ENCODE measurements at regions not wholly inside any gene's neighbourhood (a gene's known extent, or its start where the extent isn't known, plus 50 kb on each side); places are given as distances from the start of the nearest gene placed in this dataset.

GRCh38 chr18:26654616-26655524 is 106.5 kb upstream of the KCTD1 start:
- H3K4me1 ChIP-seq (ENCODE audit: insufficient read depth, low read length), result peaks cover 17% of the 10 kb centered on the region
- H3K27me3 ChIP-seq (ENCODE audit: insufficient read depth, low read length), result peaks cover 69% of the 10 kb centered on the region
- H3K9me3 ChIP-seq (ENCODE audit: low read depth, low read length), result no peaks in the 10 kb centered on the region
- no peak overlapping the region for H3K4me3 ChIP-seq (ENCODE audit: low read length)

DNA sequence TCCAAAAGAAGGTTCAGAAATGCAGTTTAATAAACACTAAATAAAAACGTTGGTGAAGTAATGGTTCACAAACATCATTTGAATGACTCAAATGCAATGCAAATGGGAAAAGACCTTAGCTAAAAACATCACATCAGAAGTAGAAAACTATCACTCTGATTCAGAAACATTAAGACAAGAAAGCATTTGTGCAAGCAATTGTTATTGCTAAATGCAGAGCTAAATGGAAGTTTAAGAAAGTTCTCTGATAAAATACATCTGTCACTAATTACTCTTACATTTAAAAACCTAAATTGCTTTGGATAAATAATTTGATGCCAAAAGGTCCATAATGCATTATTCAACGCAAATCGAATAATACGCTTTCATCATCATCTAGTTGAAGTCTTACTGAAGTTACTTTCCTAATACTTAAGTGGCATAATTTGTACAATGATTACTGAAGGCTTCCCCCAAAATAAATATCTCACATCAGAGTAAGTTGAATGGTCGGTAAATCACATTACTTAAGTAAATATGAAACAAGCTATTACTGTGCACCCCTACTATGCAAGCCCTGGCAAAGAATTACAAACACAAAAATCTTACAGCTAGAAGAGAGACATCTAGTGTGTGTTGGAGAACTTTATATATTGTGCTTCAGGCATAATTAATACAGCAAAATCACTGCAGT is 105.7 kb upstream of the KCTD1 start:
- Histone ChIP-seq H3K4me3 (ENCODE audit: low read length) (no peak overlapping the region), H3K4me1 (ENCODE audit: insufficient read depth, low read length) (peaks cover 17% of the 10 kb centered on the region), H3K27me3 (ENCODE audit: insufficient read depth, low read length) (peaks cover 66% of the 10 kb centered on the region), H3K9me3 (ENCODE audit: low read depth, low read length) (no peaks in the 10 kb centered on the region)

DNA sequence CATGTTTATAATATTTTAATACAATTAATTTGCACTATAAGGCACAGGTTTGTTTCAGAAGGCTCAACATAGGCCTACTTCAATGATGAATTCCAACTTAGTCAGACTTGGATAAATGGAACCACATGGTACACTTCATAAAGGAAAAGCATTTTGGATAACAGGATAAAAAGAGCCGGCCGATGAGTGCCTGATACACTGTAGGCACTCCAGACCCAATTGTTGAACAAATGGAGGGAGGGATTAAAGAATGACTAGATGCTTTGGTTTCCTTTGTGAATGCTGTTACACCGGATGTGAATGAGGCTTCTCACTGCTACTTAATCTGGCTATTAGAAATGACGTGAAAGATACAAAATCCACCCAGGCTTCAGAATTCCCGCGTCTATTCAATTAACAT is 104.1 kb upstream of the KCTD1 start:
- H3K4me3 ChIP-seq (ENCODE audit: low read length), result no peak overlapping the region
- H3K27me3 ChIP-seq (ENCODE audit: insufficient read depth, low read length), result peaks cover 53% of the 10 kb centered on the region
- no peaks in the 10 kb centered on the region for H3K9me3 ChIP-seq (ENCODE audit: low read depth, low read length)
- H3K4me1 ChIP-seq (ENCODE audit: insufficient read depth, low read length), result peaks cover 9% of the 10 kb centered on the region

- peaks cover 3% of the 10 kb centered on the region for H3K4me1 ChIP-seq (ENCODE audit: insufficient read depth, low read length)
- no peak overlapping the region for H3K4me3 ChIP-seq (ENCODE audit: low read length)
- H3K27me3 ChIP-seq (ENCODE audit: insufficient read depth, low read length), result peaks cover 52% of the 10 kb centered on the region
- no peaks in the 10 kb centered on the region for H3K9me3 ChIP-seq (ENCODE audit: low read depth, low read length)
These were observed 102.2 kb upstream of the KCTD1 start for GRCh38 chr18:26650310-26651268.

DNA sequence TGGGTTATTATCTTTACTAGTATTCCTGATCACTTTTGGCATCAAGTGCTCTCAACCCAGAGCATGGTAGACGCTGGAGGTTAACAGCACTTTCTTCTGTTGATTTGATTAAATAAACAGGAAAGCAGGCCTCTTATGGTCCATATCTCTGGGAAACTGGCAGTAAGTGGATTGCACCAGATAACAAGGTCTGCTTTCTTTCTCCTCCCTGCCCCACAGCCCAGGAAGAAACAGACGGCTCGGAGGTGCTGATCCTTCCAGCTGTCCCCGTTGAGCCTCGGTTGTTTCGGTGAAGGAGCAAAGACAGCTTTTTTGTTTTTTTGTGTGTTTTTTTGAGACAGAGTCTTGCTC is 100.8 kb upstream of the KCTD1 start:
- Histone ChIP-seq H3K27me3 (ENCODE audit: insufficient read depth, low read length) (peaks cover 40% of the 10 kb centered on the region), H3K9me3 (ENCODE audit: low read depth, low read length) (no peaks in the 10 kb centered on the region), H3K4me1 (ENCODE audit: insufficient read depth, low read length) (peaks cover 7% of the 10 kb centered on the region), H3K4me3 (ENCODE audit: low read length) (no peak overlapping the region)

DNA sequence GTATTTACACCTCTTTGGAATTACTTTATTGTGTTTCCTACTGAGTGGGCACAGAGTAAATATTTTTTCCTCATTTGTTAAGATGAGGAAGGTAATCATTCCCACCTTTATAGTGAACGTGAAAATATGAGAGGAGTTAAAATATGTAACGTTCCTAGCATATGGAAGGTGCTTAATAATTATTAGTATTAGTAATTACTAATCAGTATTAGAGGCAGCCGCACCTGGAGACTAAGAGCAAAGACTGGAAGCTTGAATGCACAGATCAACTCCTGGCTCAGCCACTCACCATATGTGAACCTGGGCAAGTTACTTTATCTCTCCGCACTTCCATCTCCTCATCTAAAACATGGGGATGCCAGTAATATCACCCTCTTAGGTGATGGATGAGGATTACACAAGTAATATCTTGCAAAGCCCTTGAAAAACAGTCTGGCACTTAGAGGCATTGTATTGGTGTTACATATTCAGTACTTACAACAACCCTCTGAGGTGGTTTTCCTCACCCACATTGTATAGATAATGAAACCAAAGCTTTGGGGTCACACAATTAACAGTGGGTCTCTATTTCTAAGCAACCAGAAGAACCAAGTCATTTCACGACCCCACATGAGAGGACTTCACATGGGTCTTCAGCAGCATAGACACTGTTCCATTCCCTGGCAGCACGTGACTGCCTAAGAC is 100.3 kb upstream of the KCTD1 start:
- Histone ChIP-seq H3K9me3 (ENCODE audit: low read depth, low read length) (no peaks in the 10 kb centered on the region), H3K4me1 (ENCODE audit: insufficient read depth, low read length) (peaks cover 8% of the 10 kb centered on the region), H3K4me3 (ENCODE audit: low read length) (no peak overlapping the region), H3K27me3 (ENCODE audit: insufficient read depth, low read length) (peaks cover 35% of the 10 kb centered on the region)

GRCh38 chr18:26646901-26647300 is 98.5 kb upstream of the KCTD1 start:
- peaks cover 19% of the 10 kb centered on the region for H3K27me3 ChIP-seq (ENCODE audit: insufficient read depth, low read length)
- no peaks in the 10 kb centered on the region for H3K9me3 ChIP-seq (ENCODE audit: low read depth, low read length)
- H3K4me1 ChIP-seq (ENCODE audit: insufficient read depth, low read length), result peaks cover 19% of the 10 kb centered on the region
- no peak overlapping the region for H3K4me3 ChIP-seq (ENCODE audit: low read length)

DNA sequence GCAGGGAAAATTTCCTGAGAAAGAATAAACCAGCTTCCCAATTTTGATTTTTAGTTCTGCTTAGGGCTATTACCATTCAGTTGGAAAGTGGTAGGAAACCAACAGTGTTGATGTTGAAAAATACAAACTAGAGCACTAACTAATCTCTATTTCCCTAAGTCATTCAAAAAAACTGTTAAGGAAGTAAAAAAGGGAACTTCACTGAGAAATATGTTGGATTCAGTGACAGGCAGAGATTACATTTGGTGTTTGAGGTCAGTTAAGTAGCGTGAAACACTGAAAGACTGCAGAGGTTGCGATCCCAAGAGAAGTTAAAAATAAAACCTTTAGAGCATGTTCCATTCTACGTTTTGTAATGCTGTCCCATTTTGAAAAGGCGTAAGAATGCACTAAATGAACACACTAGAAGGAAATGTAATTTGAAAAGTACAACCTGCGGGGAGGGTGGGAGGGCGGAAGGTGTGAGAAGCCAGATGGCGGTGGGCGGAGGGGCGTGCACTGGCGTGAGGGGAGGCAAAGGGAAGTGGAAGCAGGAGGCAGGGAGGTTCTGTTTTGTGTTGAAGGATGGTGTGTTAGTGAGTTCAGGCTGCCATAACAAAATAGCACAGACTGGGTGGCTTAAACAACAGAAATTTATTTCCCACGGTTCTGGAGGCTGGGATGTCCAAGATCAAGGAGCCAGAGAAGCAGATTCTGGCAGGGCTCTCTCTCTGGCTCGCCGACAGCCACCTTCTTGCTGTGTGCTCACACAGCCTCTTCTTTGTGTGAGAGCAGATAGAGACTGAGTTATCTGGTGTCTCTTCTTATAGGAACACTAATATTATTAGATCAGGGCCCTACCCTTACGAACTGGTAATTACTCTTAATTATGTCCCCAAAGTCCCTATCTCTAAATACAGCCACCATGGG is 94.3 kb upstream of the KCTD1 start:
- Histone ChIP-seq H3K9me3 (ENCODE audit: low read depth, low read length) (no peaks in the 10 kb centered on the region), H3K4me1 (ENCODE audit: insufficient read depth, low read length) (peaks cover 25% of the 10 kb centered on the region), H3K4me3 (ENCODE audit: low read length) (no peak overlapping the region), H3K27me3 (ENCODE audit: insufficient read depth, low read length) (peaks cover 3% of the 10 kb centered on the region)

GRCh38 chr18:26640541-26640940 is 92.2 kb upstream of the KCTD1 start:
- H3K27me3 ChIP-seq (ENCODE audit: insufficient read depth, low read length), result peaks cover 2% of the 10 kb centered on the region
- peaks cover 25% of the 10 kb centered on the region for H3K4me1 ChIP-seq (ENCODE audit: insufficient read depth, low read length)
- H3K4me3 ChIP-seq (ENCODE audit: low read length), result no peak overlapping the region
- H3K9me3 ChIP-seq (ENCODE audit: low read depth, low read length), result no peaks in the 10 kb centered on the region

DNA sequence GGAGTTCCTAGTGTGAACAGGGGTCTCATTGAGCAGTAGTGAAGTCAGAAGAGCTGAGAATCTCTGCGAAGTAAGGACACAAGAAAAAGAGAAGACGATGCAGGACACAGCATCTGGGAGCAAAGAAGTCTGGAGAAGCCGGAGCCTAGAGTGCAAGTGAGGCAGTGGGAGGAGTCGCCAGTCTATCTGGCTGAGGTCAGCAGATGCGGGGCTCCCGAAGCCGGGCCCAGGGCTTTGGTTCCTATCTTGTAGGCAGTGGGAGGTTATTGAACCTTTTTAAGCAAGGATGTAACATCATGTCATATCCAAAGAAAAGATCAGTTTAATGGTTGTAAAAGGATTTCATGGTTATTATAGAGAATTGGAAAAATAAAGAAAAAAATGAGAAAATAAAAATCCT is 90.8 kb upstream of the KCTD1 start:
- Histone ChIP-seq H3K27me3 (ENCODE audit: insufficient read depth, low read length) (no peaks in the 10 kb centered on the region), H3K4me3 (ENCODE audit: low read length) (no peak overlapping the region), H3K9me3 (ENCODE audit: low read depth, low read length) (no peaks in the 10 kb centered on the region), H3K4me1 (ENCODE audit: insufficient read depth, low read length) (peaks cover 19% of the 10 kb centered on the region)

DNA sequence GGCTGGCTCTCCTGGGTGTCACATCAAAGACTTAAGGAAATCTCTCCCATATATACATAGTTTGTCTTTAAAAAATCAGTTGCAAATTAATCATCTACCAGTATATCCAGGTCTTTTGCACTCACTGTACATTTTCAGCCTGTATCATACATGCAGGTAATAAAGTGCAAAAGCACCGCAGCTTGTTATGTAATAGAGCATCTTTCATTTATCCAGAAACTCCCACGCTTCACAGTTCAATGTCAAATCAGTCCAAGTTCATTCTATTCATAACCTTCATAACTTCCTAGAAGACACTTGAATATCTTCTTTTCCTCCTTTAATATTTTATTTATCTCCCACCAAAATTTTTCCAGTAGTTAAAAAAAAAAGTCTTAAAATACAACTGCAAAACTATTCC is 89.6 kb upstream of the KCTD1 start:
- peaks cover 13% of the 10 kb centered on the region for H3K4me1 ChIP-seq (ENCODE audit: insufficient read depth, low read length)

GRCh38 chr18:26637324-26637723 is 89.0 kb upstream of the KCTD1 start:
- H3K27me3 ChIP-seq (ENCODE audit: insufficient read depth, low read length), result peaks cover 3% of the 10 kb centered on the region
- no peaks in the 10 kb centered on the region for H3K9me3 ChIP-seq (ENCODE audit: low read depth, low read length)
- H3K4me3 ChIP-seq (ENCODE audit: low read length), result no peak overlapping the region
- peaks cover 11% of the 10 kb centered on the region for H3K4me1 ChIP-seq (ENCODE audit: insufficient read depth, low read length)

More for the DNA sequence above, 89.6 kb upstream of the KCTD1 start:
- H3K27me3 ChIP-seq (ENCODE audit: insufficient read depth, low read length), result peaks cover 3% of the 10 kb centered on the region
- no peaks in the 10 kb centered on the region for H3K9me3 ChIP-seq (ENCODE audit: low read depth, low read length)
- H3K4me3 ChIP-seq (ENCODE audit: low read length), result no peak overlapping the region

- Histone ChIP-seq H3K9me3 (ENCODE audit: low read depth, low read length) (no peaks in the 10 kb centered on the region), H3K4me3 (ENCODE audit: low read length) (no peak overlapping the region), H3K27me3 (ENCODE audit: insufficient read depth, low read length) (peaks cover 3% of the 10 kb centered on the region), H3K4me1 (ENCODE audit: insufficient read depth, low read length) (no peaks in the 10 kb centered on the region)
These were observed 87.1 kb upstream of the KCTD1 start for GRCh38 chr18:26635466-26635865.

DNA sequence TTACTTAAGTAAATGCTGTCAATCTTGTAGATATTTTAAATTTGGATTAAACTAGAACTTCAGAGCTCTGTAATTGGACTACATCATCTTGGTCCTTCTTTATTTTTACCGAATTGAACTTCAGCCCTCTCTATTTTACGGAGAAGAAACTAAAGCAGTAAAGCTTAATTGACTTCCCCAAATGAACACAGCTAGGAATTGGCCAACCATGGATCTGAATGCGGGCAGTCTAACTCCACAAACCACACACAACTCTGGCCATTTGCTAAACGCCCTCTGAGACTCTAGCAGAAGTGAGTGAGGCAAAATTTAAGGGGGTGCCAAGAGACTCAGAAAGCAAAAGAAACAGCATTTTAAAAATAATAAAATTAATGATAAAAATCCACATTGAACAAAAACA is 86.3 kb upstream of the KCTD1 start:
- Histone ChIP-seq H3K4me3 (ENCODE audit: low read length) (no peak overlapping the region), H3K9me3 (ENCODE audit: low read depth, low read length) (no peaks in the 10 kb centered on the region), H3K4me1 (ENCODE audit: insufficient read depth, low read length) (no peaks in the 10 kb centered on the region), H3K27me3 (ENCODE audit: insufficient read depth, low read length) (peaks cover 3% of the 10 kb centered on the region)
